ENCODE measurements at regions not wholly inside any gene's neighbourhood (a gene's known extent, or its start where the extent isn't known, plus 50 kb on each side); places are given as distances from the start of the nearest gene placed in this dataset.

DNA sequence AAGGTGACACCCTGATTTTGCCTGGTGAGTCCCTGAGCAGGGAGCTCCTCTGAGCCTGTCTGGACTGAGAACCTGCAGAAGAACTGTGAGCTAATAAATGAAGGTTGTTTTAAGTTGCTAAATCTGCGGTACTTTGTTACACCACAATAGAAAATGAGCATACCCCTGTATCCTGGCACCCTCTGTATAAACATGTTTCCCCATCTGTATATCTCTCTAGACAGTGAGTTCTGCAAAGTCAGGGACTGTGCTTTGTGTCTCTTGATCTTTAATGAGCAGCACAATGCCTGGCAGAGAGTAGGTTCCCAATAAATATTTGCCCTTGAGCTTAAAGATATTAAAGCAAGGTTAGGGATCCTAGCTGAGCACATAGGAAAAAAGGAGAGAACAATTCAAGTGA lies 228.8 kb downstream of the OMA1 start:
- peaks cover 5% of the 10 kb centered on the region for H3K9me3 Mint-ChIP-seq
- DNase-seq: no peak
- H3K4me1 Mint-ChIP-seq (ENCODE audit: low read depth): no peaks in the 10 kb centered on the region
- no peaks in the 10 kb centered on the region for H3K27me3 Mint-ChIP-seq
- intact Hi-C loops (cut with micrococcal nuclease): no loop called here
- H3K36me3 Mint-ChIP-seq: no peaks in the 10 kb centered on the region
- H3K27ac Mint-ChIP-seq: no peak overlapping the region
- CTCF ChIA-PET: no interaction called here
- no peak overlapping the region for H3K4me3 Mint-ChIP-seq
- POLR2A ChIA-PET: no interaction called here

DNA sequence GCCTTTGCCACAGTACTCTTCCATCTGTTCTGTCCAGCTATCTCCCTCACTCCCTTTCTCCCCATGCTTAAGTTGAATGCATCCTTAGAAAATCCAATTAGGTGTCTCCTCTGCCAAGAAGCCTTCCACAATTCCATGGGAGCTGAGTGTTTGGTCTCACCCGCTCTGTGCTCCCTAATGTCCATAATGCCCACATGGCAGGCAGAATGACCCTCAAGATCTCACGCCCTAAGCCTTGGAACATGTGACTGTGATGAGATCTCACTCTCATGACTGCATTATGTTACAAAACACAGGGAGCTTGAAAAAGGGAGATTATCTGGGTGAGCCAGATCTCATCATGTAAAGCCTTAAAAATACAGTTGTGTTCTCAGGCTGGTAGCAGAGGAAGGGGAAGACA lies 229.4 kb downstream of the OMA1 start:
- Mint-ChIP-seq H3K36me3 (no peaks in the 10 kb centered on the region), H3K27me3 (no peaks in the 10 kb centered on the region), H3K4me1 (ENCODE audit: low read depth) (no peaks in the 10 kb centered on the region), H3K27ac (no peak overlapping the region), H3K9me3 (peaks cover 5% of the 10 kb centered on the region), H3K4me3 (no peak overlapping the region)
- intact Hi-C loops (cut with micrococcal nuclease): no loop called here
- POLR2A ChIA-PET: no interaction called here
- CTCF ChIA-PET: no interaction called here
- DNase-seq: no peak

- no peak overlapping the region for H3K4me3 Mint-ChIP-seq
- intact Hi-C loops (cut with micrococcal nuclease): no loop called here
- no peaks in the 10 kb centered on the region for H3K36me3 Mint-ChIP-seq
- H3K4me1 Mint-ChIP-seq (ENCODE audit: low read depth): no peaks in the 10 kb centered on the region
- ChIA-PET POLR2A (no interaction called here), CTCF (no interaction called here)
- no peaks in the 10 kb centered on the region for H3K27me3 Mint-ChIP-seq
- peaks cover 2% of the 10 kb centered on the region for H3K9me3 Mint-ChIP-seq
- no peak for DNase-seq
- no peak overlapping the region for H3K27ac Mint-ChIP-seq
Observed at GRCh38 chr1:58316141-58316540, 230.4 kb downstream of the OMA1 start.

- CTCF ChIA-PET: no interaction called here
- POLR2A ChIA-PET: no interaction called here
- intact Hi-C loops (cut with micrococcal nuclease): no loop called here
- Mint-ChIP-seq H3K27me3 (no peaks in the 10 kb centered on the region), H3K4me1 (ENCODE audit: low read depth) (no peaks in the 10 kb centered on the region), H3K27ac (no peak overlapping the region), H3K36me3 (no peaks in the 10 kb centered on the region), H3K4me3 (no peak overlapping the region), H3K9me3 (no peaks in the 10 kb centered on the region)
- DNase-seq: no peak
Observed at GRCh38 chr1:58312971-58313563, 233.5 kb downstream of the OMA1 start.

DNA sequence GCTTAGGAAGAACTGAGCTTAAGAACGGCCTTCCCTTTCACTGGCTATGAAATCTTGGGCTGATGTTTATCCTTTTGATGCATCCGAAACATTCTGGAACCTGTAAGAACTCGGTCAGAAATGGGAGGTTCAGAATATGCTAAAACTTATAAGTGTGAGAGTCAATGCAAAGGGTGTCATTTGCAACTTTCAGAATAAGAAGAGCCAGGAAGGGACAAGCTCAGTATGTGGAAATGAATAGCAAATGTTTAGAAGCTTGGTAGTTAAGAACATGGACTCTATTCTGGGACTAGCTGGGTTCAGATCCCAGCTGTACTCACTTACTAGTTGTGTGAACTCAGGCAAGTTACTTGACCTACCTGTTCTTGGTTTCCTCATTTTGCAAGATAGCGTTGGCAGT lies 234.1 kb downstream of the OMA1 start:
- Mint-ChIP-seq H3K9me3 (no peaks in the 10 kb centered on the region), H3K36me3 (no peaks in the 10 kb centered on the region), H3K27me3 (no peaks in the 10 kb centered on the region), H3K27ac (no peak overlapping the region), H3K4me3 (no peak overlapping the region), H3K4me1 (ENCODE audit: low read depth) (no peaks in the 10 kb centered on the region)
- ChIA-PET CTCF (no interaction called here), POLR2A (no interaction called here)
- intact Hi-C loops (cut with micrococcal nuclease): no loop called here
- no peak for DNase-seq

GRCh38 chr1:58310881-58311280 lies 235.6 kb downstream of the OMA1 start:
- DNase-seq: no peak
- Mint-ChIP-seq H3K9me3 (no peaks in the 10 kb centered on the region), H3K27ac (no peak overlapping the region), H3K27me3 (no peaks in the 10 kb centered on the region), H3K4me3 (no peak overlapping the region), H3K4me1 (ENCODE audit: low read depth) (no peaks in the 10 kb centered on the region), H3K36me3 (no peaks in the 10 kb centered on the region)
- CTCF ChIA-PET: no interaction called here
- POLR2A ChIA-PET: no interaction called here
- intact Hi-C loops (cut with micrococcal nuclease): no loop called here

- H3K27me3 Mint-ChIP-seq: no peaks in the 10 kb centered on the region
- ChIA-PET POLR2A (no interaction called here), CTCF (no interaction called here)
- H3K4me3 Mint-ChIP-seq: no peak overlapping the region
- no peak for DNase-seq
- H3K36me3 Mint-ChIP-seq: no peaks in the 10 kb centered on the region
- no peaks in the 10 kb centered on the region for H3K9me3 Mint-ChIP-seq
- no peak overlapping the region for H3K27ac Mint-ChIP-seq
- no peaks in the 10 kb centered on the region for H3K4me1 Mint-ChIP-seq (ENCODE audit: low read depth)
- intact Hi-C loops (cut with micrococcal nuclease): no loop called here
Observed at GRCh38 chr1:58310469-58310868, 236.1 kb downstream of the OMA1 start.

GRCh38 chr1:58308206-58308605 lies 238.3 kb downstream of the OMA1 start:
- Mint-ChIP-seq H3K27ac (no peak overlapping the region), H3K9me3 (no peaks in the 10 kb centered on the region), H3K4me1 (ENCODE audit: low read depth) (no peaks in the 10 kb centered on the region), H3K4me3 (no peak overlapping the region), H3K36me3 (no peaks in the 10 kb centered on the region), H3K27me3 (no peaks in the 10 kb centered on the region)
- ChIA-PET POLR2A (no interaction called here), CTCF (no interaction called here)
- intact Hi-C loops (cut with micrococcal nuclease): no loop called here
- DNase-seq: no peak

DNA sequence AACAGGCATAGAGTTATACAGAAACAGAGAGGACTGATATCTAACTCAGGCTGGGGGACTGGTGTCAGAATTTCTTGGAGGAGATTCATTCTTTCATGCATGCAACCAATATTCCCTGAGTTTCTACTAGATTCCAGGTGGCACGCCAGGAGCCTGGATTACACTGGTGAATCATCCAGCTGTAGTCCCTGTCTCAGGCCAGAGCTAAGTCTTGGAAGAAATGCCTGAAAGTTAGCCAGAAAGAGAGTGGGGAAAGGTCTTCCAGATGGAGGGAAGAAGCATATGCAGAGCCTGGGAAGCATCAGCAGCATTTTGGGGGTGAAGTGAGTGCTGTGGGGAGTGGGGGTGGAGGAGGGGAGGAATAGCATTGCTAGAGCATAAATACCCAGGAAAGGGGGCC lies 239.1 kb downstream of the OMA1 start:
- H3K36me3 Mint-ChIP-seq: no peaks in the 10 kb centered on the region
- H3K27me3 Mint-ChIP-seq: no peaks in the 10 kb centered on the region
- H3K4me3 Mint-ChIP-seq: no peak overlapping the region
- no peaks in the 10 kb centered on the region for H3K9me3 Mint-ChIP-seq
- POLR2A ChIA-PET: no interaction called here
- H3K4me1 Mint-ChIP-seq (ENCODE audit: low read depth): no peaks in the 10 kb centered on the region
- no peak for DNase-seq
- intact Hi-C loops (cut with micrococcal nuclease): no loop called here
- no peak overlapping the region for H3K27ac Mint-ChIP-seq
- CTCF ChIA-PET: no interaction called here

- Mint-ChIP-seq H3K27ac (no peak overlapping the region), H3K9me3 (peaks cover 3% of the 10 kb centered on the region), H3K27me3 (no peaks in the 10 kb centered on the region), H3K4me1 (ENCODE audit: low read depth) (no peaks in the 10 kb centered on the region), H3K36me3 (no peaks in the 10 kb centered on the region), H3K4me3 (no peak overlapping the region)
- DNase-seq: no peak
- ChIA-PET POLR2A (no interaction called here), CTCF (no interaction called here)
- intact Hi-C loops (cut with micrococcal nuclease): no loop called here
Observed at GRCh38 chr1:58305622-58306021, 240.9 kb downstream of the OMA1 start.

DNA sequence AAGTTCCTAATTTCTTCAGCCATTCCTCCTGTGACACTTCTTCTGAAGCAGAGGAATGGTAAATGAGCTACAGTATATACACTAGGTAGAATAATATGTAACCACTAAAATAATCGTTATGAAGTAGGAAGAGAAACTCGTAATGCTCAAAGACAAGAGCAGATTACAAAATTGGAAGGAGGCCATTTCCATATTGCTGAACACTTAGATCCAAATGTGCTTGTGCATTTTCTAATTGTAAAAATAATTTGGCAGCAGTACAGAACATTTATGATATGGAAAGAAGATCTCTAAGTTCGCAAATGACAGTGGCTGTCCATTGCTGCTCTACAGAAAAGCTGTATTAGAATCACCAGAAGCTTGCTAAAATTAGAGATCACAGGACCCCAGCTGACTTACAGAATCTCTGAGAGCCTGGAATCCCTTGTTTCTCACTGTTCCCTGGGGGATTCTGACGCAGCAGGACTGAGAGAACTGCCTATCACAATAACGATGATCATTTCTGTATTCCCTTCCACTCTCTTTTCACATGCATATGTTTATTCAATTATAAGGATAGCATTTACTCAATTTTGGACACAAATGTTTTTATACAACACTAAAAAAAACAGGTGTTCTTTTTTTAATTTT lies 242.1 kb downstream of the OMA1 start:
- DNase-seq: no peak
- Mint-ChIP-seq H3K4me3 (no peak overlapping the region), H3K4me1 (ENCODE audit: low read depth) (no peaks in the 10 kb centered on the region), H3K9me3 (peaks cover 3% of the 10 kb centered on the region), H3K27me3 (no peaks in the 10 kb centered on the region), H3K27ac (no peak overlapping the region), H3K36me3 (no peaks in the 10 kb centered on the region)
- intact Hi-C loops (cut with micrococcal nuclease): no loop called here
- ChIA-PET POLR2A (no interaction called here), CTCF (no interaction called here)

- Mint-ChIP-seq H3K27ac (no peak overlapping the region), H3K4me3 (no peak overlapping the region), H3K9me3 (peaks cover 3% of the 10 kb centered on the region), H3K36me3 (no peaks in the 10 kb centered on the region), H3K27me3 (no peaks in the 10 kb centered on the region), H3K4me1 (ENCODE audit: low read depth) (no peaks in the 10 kb centered on the region)
- ChIA-PET CTCF (no interaction called here), POLR2A (no interaction called here)
- DNase-seq: no peak
- intact Hi-C loops (cut with micrococcal nuclease): no loop called here
Observed at GRCh38 chr1:58303841-58304240, 242.7 kb downstream of the OMA1 start.

DNA sequence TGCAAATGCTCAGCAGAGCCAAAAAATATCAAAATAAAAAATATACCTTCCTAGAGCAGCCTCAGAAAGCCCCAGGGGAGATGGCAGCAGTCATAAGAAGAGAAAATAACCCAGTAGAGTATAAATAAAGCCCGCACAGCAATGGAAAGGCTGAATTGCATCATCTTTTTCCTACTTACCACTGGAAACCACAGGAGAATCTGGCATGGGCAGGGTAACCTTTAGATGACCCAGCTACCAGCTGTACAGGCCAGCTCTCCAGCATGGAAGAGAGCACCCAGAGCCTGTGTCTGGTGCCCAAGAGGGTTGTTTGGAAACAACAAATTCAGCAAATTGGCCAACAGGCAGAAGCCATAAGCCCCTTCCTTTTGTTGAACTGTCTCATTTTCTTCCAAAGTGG lies 253.1 kb downstream of the OMA1 start:
- Mint-ChIP-seq H3K9me3 (no peaks in the 10 kb centered on the region), H3K4me1 (ENCODE audit: low read depth) (no peaks in the 10 kb centered on the region), H3K27me3 (no peaks in the 10 kb centered on the region), H3K27ac (no peak overlapping the region), H3K36me3 (no peaks in the 10 kb centered on the region), H3K4me3 (no peak overlapping the region)
- intact Hi-C loops (cut with micrococcal nuclease): no loop called here
- POLR2A ChIA-PET: no interaction called here
- CTCF ChIA-PET: no interaction called here
- DNase-seq: no peak
